Stomach (tissue), 8 donors: ENCODE measurements at regions not wholly inside any gene's neighbourhood (a gene's known extent, or its start where the extent isn't known, plus 50 kb on each side); places are given as distances from the start of the nearest gene placed in this dataset.

Experiments used
- DNase-seq, 2 donors: peaks; one replicate each; pipeline versions ENCODE4 v3.0.0 to v3.0.0-alpha.2; 2013 to 2019
- H3K27ac ChIP-seq, 5 donors: fragments of 200-600 bp in 4 of 5; sonication (generic) in 4 of 5; one replicate each; pipeline ENCODE4 v1.5.1; 2013 to 2019; ENCODE audit warnings: mild to moderate bottlenecking in 1 of 5, moderate library complexity in 1 of 5
- H3K27me3 ChIP-seq, 3 donors: fragments of 200-600 bp; sonication (generic); one replicate each; pipeline ENCODE4 v1.5.1; 2017 to 2019; ENCODE audit warnings: mixed run types in 1 of 3
- H3K36me3 ChIP-seq, 4 donors: fragments of 200-600 bp; sonication (generic); 1 replicate in 3 of 4; 2 replicates in 1 of 4; pipeline ENCODE4 v1.5.1; 2016 to 2019
- H3K4me1 ChIP-seq, 4 donors: fragments of 200-600 bp; sonication (generic); one replicate each; pipeline ENCODE4 v1.5.1; 2016 to 2019
- H3K4me3 ChIP-seq, 4 donors: fragments of 200-600 bp; sonication (generic) in 3 of 4; one replicate each; pipeline ENCODE4 v1.5.1; 2016 to 2019; ENCODE audit warnings: mild to moderate bottlenecking in 1 of 4
- H3K9me3 ChIP-seq, 4 donors: fragments of 200-600 bp; sonication (generic); one replicate each; pipeline ENCODE4 v1.5.1; 2016 to 2019
- EP300 ChIP-seq: sonication (generic); formaldehyde crosslinking; IDR thresholded peaks from one replicate; pipeline ENCODE4 v1.6.1; 2017; ENCODE audit warnings: antibody characterized with exemption
- POLR2A ChIP-seq, 4 donors: fragments of 450-650 bp; IDR thresholded peaks; one replicate each; pipeline ENCODE4 v1.6.1; 2016; ENCODE audit warnings: antibody characterized with exemption in 4 of 4, control low read depth in 2 of 4, mild to moderate bottlenecking in 1 of 4, moderate library complexity in 1 of 4
- POLR2AphosphoS5 ChIP-seq, 3 donors: sonication (generic); formaldehyde crosslinking; IDR thresholded peaks; one replicate each; pipeline ENCODE4 v1.6.1; 2016; ENCODE audit warnings: antibody characterized with exemption in 3 of 3
- WGBS, 5 donors: extraction: QIAGEN DNeasy Blood & Tissue Kit in 3 of 5; methylation state at CpG; one replicate each; pipeline versions ENCODE4 v1.1.5 to v1.1.7; 2013 to 2018; 5-methylcytosine and 5-hydroxymethylcytosine counted together
- intact Hi-C: fragments of 100-400 bp; cut with DNase I; formaldehyde crosslinking; loops from one replicate; pipeline ENCODE4 v1.15.1; 2023; ENCODE audit warnings: low total_unique reads
- TF ChIP-seq, protein P1 (sequence below), 7 experiments: fragments of 450-650 bp in 4 of 7; fragments of 200-600 bp in 3 of 7; sonication (generic) in 3 of 7; IDR thresholded peaks; one replicate each; pipeline ENCODE4 v1.5.1; 2016 to 2019; ENCODE audit warnings: antibody characterized with exemption in 7 of 7, control low read depth in 2 of 7, mild to moderate bottlenecking in 1 of 7
- donor health status: healthy with polysubstance abuse.
- donor health status: Bipolar disorder and iron deficiency.
- donor health status: healthy.

DNA sequence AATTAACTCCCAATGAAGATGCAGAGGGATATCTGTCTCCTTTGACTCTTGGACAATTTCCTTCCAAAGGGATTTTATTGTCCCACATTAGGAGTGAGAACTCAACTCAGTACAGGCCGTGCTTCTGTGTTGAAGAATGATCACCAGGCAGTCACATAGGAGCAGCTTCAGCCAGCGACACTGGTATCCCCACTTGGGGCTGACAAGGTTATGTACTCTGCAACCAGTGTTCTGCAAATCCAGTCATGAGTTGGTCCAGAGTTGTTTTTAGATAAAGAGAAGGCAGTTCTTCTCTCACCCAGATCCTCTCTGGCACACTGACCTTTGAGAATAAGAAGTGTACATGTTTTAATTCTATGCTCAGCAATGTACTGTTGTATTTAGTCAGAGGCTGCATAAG is 415.8 kb downstream of the SETD4 start:
- H3K27ac ChIP-seq, result no peak overlapping the region
- TF ChIP-seq POLR2AphosphoS5 (IDR thresholded peaks at IDR 0.05), result no peak
- TF ChIP-seq, protein P1, sequence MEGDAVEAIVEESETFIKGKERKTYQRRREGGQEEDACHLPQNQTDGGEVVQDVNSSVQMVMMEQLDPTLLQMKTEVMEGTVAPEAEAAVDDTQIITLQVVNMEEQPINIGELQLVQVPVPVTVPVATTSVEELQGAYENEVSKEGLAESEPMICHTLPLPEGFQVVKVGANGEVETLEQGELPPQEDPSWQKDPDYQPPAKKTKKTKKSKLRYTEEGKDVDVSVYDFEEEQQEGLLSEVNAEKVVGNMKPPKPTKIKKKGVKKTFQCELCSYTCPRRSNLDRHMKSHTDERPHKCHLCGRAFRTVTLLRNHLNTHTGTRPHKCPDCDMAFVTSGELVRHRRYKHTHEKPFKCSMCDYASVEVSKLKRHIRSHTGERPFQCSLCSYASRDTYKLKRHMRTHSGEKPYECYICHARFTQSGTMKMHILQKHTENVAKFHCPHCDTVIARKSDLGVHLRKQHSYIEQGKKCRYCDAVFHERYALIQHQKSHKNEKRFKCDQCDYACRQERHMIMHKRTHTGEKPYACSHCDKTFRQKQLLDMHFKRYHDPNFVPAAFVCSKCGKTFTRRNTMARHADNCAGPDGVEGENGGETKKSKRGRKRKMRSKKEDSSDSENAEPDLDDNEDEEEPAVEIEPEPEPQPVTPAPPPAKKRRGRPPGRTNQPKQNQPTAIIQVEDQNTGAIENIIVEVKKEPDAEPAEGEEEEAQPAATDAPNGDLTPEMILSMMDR (IDR thresholded peaks at IDR 0.05), result no peak
- no peak for TF ChIP-seq POLR2A (IDR thresholded peaks at IDR 0.05)
- TF ChIP-seq EP300, result no peak
- 85 to 95% (median 87%) methylated on average over 2 of the region's 2 CpGs for WGBS, 5 donors
- H3K9me3 ChIP-seq, result no peaks in the 10 kb centered on the region
- H3K27me3 ChIP-seq, result peaks cover 0 to 17% (median 0%) of the 10 kb centered on the region in 3 donors
- peaks cover 0 to 10% (median 0%) of the 10 kb centered on the region in 4 donors for H3K4me1 ChIP-seq
- no peak for DNase-seq
- H3K4me3 ChIP-seq, result no peak overlapping the region
- no peaks in the 10 kb centered on the region for H3K36me3 ChIP-seq
- intact Hi-C loops, result no loop called here

DNA sequence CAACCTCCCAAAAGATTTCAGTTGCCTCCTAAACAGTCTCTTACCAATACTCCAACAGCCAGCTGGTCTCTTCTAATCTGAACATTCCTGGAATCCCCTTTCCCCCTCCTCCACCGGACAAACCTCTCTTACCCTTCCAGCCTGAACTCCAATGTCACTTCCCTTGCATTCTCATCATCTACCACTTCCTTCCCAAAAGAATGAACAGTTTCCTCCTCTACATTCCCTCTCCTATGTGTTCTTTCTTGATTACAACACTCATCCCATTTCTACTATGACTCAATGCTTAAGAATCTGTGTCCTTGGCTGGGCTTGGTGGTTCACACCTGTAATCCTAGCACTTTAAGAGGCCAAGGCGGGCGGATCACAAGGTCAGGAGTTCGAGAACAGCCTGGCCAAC is 417.1 kb downstream of the SETD4 start:
- Histone ChIP-seq H3K27ac (no peak overlapping the region), H3K4me3 (no peak overlapping the region), H3K4me1 (peaks cover 0 to under 1% (median 0%) of the 10 kb centered on the region in 4 donors), H3K27me3 (peaks cover 0 to 6% (median 0%) of the 10 kb centered on the region in 3 donors), H3K36me3 (no peaks in the 10 kb centered on the region), H3K9me3 (no peaks in the 10 kb centered on the region)
- intact Hi-C loops, result no loop called here
- 77 to 90% (median 82%) methylated on average over 4 of the region's 4 CpGs for WGBS, 5 donors
- no peak for TF ChIP-seq POLR2AphosphoS5 (IDR thresholded peaks at IDR 0.05)
- TF ChIP-seq, protein P1 (IDR thresholded peaks at IDR 0.05), result no peak
- no peak for TF ChIP-seq POLR2A (IDR thresholded peaks at IDR 0.05)
- TF ChIP-seq EP300, result no peak
- DNase-seq, result no peak

DNA sequence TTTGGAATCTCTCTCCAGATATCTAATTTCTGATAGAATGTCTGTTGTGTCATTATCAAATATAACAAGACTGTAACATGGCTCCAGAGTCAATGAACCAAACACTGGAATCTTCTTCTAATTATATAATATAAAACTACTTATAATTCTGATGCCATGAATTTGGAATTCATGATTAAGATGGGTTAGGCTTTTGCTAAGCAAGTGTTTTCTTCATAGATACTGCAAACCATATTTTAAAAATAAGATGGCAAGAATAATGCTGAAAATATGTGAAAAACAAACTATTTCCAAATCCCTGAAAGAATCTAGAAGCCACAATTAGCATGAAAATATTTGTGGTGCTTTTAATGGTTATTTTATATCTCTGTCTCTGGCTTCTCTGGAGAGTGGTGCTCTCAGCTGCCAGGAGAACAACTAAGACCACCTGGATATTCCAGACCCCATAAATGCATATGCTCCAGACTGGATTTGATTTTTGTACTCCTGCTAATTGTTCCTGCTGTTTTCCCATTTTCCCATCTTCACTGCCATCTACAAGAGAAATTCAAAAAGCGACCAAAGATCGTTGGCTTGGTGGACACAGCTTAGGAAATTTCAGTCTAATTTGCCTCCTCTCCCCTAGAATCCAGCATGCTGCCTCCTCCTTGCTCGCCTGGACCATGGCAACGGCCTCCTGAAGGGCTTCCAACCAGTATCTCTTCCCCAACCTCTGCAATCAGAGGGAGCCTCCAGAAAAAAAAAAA is 418.9 kb downstream of the SETD4 start:
- Histone ChIP-seq H3K27me3 (peaks cover 0 to 6% (median 0%) of the 10 kb centered on the region in 3 donors), H3K4me3 (no peak overlapping the region), H3K27ac (no peak overlapping the region), H3K4me1 (no peaks in the 10 kb centered on the region), H3K9me3 (no peaks in the 10 kb centered on the region), H3K36me3 (no peaks in the 10 kb centered on the region)
- intact Hi-C loops, result no loop called here
- no peak for DNase-seq
- WGBS, 5 donors, result 85 to 91% (median 90%) methylated on average over 4 of the region's 4 CpGs
- TF ChIP-seq POLR2AphosphoS5 (IDR thresholded peaks at IDR 0.05), result no peak
- TF ChIP-seq POLR2A (IDR thresholded peaks at IDR 0.05), result no peak
- TF ChIP-seq, protein P1 (IDR thresholded peaks at IDR 0.05), result no peak
- TF ChIP-seq EP300, result no peak

DNA sequence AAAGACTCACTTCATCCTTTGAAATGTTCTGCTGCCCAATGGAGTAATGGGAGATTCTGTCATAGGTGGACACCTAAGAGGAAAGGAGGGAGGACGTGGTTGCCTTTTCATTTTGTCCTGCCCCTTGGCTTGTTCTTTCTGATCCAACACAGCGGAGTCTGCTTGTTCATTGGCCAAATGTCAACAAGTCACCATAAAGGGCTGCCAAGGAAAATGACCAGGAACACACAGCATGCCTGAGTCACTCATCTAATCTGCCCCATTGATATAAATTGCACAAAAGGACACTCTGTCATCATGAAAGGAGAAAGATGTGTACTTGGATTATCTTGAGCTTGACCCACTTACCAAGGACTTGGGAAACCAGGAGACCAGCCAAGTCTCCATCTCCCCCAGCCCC is 422.9 kb downstream of the SETD4 start:
- H3K4me3 ChIP-seq, result no peak overlapping the region
- H3K36me3 ChIP-seq, result no peaks in the 10 kb centered on the region
- no peaks in the 10 kb centered on the region for H3K9me3 ChIP-seq
- peak in 1 of 2 donors; percentile 38 for DNase-seq
- no peak overlapping the region for H3K27ac ChIP-seq
- H3K4me1 ChIP-seq, result no peaks in the 10 kb centered on the region
- TF ChIP-seq POLR2A (IDR thresholded peaks at IDR 0.05), result no peak
- no peak for TF ChIP-seq EP300
- TF ChIP-seq, protein P1 (IDR thresholded peaks at IDR 0.05), result no peak
- TF ChIP-seq POLR2AphosphoS5 (IDR thresholded peaks at IDR 0.05), result peak in 2 of 3 donors; percentile 7 to 42
- intact Hi-C loops, result no loop called here
- H3K27me3 ChIP-seq, result peaks cover 0 to 6% (median 0%) of the 10 kb centered on the region in 3 donors
- WGBS, 5 donors, result 32 to 64% (median 34%) methylated on average over 2 of the region's 2 CpGs
